GM12872 (cell line): ENCODE measurements at regions not wholly inside any gene's neighbourhood (a gene's known extent, or its start where the extent isn't known, plus 50 kb on each side); places are given as distances from the start of the nearest gene placed in this dataset.

Source experiments
- TF ChIP-seq, protein P1 (sequence below): IDR thresholded peaks from 3 replicates; pipeline ENCODE4 v1.5.1; 2011; ENCODE audit warnings: low read depth, mild to moderate bottlenecking, low read length, moderate library complexity; ENCODE audit not compliant: insufficient read depth

DNA sequence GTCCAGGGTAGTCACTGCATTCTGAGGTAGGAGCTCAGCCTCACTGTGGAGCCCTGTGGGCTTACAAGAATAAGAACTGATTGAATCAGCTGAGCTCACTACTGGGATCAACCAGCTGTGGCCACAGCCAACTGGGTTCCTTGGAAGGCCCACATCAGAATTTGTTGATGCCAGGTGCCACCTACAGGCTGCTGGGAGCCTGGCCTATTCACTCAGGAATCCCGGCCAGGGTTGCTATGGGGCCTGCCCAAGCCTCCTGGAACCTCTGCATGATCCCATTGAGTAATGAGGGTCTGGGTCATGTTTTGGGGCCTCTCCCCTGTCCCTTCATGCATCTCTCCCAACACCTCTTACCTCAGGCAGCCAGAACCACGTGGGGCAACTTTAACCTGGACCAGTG is 53.9 kb upstream of the KIAA1210 start:
- TF ChIP-seq, protein P1, sequence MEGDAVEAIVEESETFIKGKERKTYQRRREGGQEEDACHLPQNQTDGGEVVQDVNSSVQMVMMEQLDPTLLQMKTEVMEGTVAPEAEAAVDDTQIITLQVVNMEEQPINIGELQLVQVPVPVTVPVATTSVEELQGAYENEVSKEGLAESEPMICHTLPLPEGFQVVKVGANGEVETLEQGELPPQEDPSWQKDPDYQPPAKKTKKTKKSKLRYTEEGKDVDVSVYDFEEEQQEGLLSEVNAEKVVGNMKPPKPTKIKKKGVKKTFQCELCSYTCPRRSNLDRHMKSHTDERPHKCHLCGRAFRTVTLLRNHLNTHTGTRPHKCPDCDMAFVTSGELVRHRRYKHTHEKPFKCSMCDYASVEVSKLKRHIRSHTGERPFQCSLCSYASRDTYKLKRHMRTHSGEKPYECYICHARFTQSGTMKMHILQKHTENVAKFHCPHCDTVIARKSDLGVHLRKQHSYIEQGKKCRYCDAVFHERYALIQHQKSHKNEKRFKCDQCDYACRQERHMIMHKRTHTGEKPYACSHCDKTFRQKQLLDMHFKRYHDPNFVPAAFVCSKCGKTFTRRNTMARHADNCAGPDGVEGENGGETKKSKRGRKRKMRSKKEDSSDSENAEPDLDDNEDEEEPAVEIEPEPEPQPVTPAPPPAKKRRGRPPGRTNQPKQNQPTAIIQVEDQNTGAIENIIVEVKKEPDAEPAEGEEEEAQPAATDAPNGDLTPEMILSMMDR, result 0 out of 3 replicates have a peak, but pooled peaks have one; percentile 4

DNA sequence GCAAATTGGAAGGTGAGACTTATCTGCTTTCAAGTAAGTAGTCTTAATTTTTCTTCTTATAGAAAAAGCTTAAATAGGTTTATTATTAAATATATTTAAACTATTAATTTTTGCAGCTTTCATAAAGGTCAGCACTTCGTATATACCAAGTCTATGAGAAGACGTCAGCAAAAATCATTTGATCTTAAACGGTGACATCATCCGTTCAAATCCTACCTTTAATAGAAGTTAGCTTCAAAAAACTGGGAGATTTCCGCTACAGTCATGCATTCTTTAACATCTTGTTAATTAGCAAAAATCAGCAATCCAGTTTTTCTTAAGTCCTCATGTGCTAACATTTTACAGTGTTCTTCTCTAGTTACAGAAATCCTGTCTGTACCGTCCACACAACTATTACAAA is 49.9 kb upstream of the PGRMC1 start:
- TF ChIP-seq, protein P1, result no peak
